Neural progenitor cell (in vitro differentiated cells): ENCODE measurements at regions not wholly inside any gene's neighbourhood (a gene's known extent, or its start where the extent isn't known, plus 50 kb on each side); places are given as distances from the start of the nearest gene placed in this dataset.

Experiments used
- DNase-seq: peaks from one replicate; pipeline ENCODE4 v3.0.0-alpha.2; 2016; ENCODE audit warnings: low spot score
- H2AFZ ChIP-seq: fragments of 200-600 bp; sonication (generic); replicated peaks from 2 replicates; pipeline ENCODE4 v1.6.1; 2016; ENCODE audit warnings: antibody characterized with exemption
- H3F3A ChIP-seq: fragments of 200-600 bp; sonication (generic); 2 replicates; pipeline ENCODE4 v1.6.1; 2016; ENCODE audit warnings: antibody characterized with exemption, low read depth
- H3K27ac ChIP-seq: fragments of 200-600 bp; sonication (generic); 2 replicates; pipeline ENCODE4 v1.5.1; 2016; ENCODE audit warnings: mild to moderate bottlenecking
- H3K27me3 ChIP-seq: fragments of 200-600 bp; sonication (generic); 2 replicates; pipeline ENCODE4 v1.6.1; 2016; ENCODE audit warnings: mild to moderate bottlenecking, moderate library complexity
- H3K36me3 ChIP-seq: fragments of 200-600 bp; sonication (generic); 2 replicates; pipeline ENCODE4 v1.5.1; 2016
- H3K4me1 ChIP-seq: fragments of 200-600 bp; sonication (generic); 2 replicates; pipeline ENCODE4 v1.6.1; 2016; ENCODE audit warnings: mixed run types
- H3K4me2 ChIP-seq: fragments of 200-600 bp; sonication (generic); 2 replicates; pipeline ENCODE4 v1.6.1; 2016
- H3K4me3 ChIP-seq: fragments of 200-600 bp; sonication (generic); 2 replicates; pipeline ENCODE4 v1.5.1; 2016
- H3K79me2 ChIP-seq: fragments of 200-600 bp; sonication (generic); 2 replicates; pipeline ENCODE4 v1.6.1; 2016; ENCODE audit warnings: low read depth
- H3K9ac ChIP-seq: fragments of 200-600 bp; sonication (generic); 2 replicates; pipeline ENCODE4 v1.6.1; 2016
- H3K9me3 ChIP-seq: fragments of 200-600 bp; sonication (generic); 2 replicates; pipeline ENCODE4 v1.5.1; 2016; ENCODE audit warnings: low read depth
- H4K20me1 ChIP-seq: fragments of 200-600 bp; sonication (generic); 2 replicates; pipeline ENCODE4 v1.6.1; 2016; ENCODE audit warnings: low read depth
- H3K27ac Mint-ChIP-seq: 3 replicates; pipeline ENCODE4 v1.8.0; 2021; ENCODE audit warnings: mixed read lengths
- H3K27me3 Mint-ChIP-seq: 2 replicates; pipeline ENCODE4 v1.8.0; 2022; ENCODE audit warnings: low read depth, mild to moderate bottlenecking, inconsistent platforms, moderate library complexity, mixed read lengths; ENCODE audit not compliant: insufficient read depth
- H3K36me3 Mint-ChIP-seq: 3 replicates; pipeline ENCODE4 v1.8.0; 2021; ENCODE audit warnings: mixed read lengths
- H3K4me1 Mint-ChIP-seq: 3 replicates; pipeline ENCODE4 v1.8.0; 2021; ENCODE audit warnings: mixed read lengths
- H3K4me3 Mint-ChIP-seq: 3 replicates; pipeline ENCODE4 v1.8.0; 2021; ENCODE audit warnings: mild to moderate bottlenecking, moderate library complexity, mixed read lengths
- H3K9me3 Mint-ChIP-seq: 3 replicates; pipeline ENCODE4 v1.8.0; 2020; ENCODE audit warnings: mixed read lengths
- EZH2 ChIP-seq: fragments of 200-600 bp; sonication (generic); IDR thresholded peaks from 2 replicates; pipeline ENCODE4 v1.6.1; 2017; ENCODE audit warnings: antibody characterized with exemption, mild to moderate bottlenecking, moderate library complexity
- EZH2phosphoT487 ChIP-seq: fragments of 200-600 bp; sonication (generic); IDR thresholded peaks from 2 replicates; pipeline ENCODE4 v1.6.1; 2017; ENCODE audit warnings: antibody characterized with exemption
- TF ChIP-seq, protein P1 (sequence below): fragments of 200-600 bp; sonication (generic); IDR thresholded peaks from 2 replicates; pipeline ENCODE4 v1.5.1; 2017; ENCODE audit warnings: antibody characterized with exemption, mild to moderate bottlenecking

DNA sequence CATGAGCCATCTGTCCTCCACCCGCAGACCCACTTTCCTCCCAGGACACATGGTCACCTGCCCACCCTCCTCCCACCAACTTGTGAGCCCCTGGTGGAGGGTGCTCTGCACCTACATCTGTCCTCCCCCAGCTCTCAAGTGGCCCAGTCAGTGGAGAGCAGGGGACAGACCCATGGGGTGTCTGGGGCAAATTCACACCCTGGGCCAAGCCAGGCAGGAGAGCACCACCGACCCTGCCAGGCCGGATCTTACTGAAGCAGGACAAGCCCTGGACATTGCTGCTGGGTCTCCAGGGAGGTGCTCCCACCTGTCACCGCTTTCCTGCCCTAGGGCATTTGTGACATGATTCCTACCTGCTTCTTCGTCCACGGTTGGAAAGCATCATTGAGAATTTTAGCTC, 221.6 kb downstream of the TUBA3C start:
- H3K4me3 ChIP-seq: no peak overlapping the region
- no peak for TF ChIP-seq EZH2phosphoT487
- no peak for TF ChIP-seq EZH2
- TF ChIP-seq, protein P1, sequence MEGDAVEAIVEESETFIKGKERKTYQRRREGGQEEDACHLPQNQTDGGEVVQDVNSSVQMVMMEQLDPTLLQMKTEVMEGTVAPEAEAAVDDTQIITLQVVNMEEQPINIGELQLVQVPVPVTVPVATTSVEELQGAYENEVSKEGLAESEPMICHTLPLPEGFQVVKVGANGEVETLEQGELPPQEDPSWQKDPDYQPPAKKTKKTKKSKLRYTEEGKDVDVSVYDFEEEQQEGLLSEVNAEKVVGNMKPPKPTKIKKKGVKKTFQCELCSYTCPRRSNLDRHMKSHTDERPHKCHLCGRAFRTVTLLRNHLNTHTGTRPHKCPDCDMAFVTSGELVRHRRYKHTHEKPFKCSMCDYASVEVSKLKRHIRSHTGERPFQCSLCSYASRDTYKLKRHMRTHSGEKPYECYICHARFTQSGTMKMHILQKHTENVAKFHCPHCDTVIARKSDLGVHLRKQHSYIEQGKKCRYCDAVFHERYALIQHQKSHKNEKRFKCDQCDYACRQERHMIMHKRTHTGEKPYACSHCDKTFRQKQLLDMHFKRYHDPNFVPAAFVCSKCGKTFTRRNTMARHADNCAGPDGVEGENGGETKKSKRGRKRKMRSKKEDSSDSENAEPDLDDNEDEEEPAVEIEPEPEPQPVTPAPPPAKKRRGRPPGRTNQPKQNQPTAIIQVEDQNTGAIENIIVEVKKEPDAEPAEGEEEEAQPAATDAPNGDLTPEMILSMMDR: no peak
- no peak for DNase-seq
- H3K4me2 ChIP-seq: no peak overlapping the region
- H3K9ac ChIP-seq: no peak overlapping the region
- H3K27ac ChIP-seq: no peak overlapping the region
- H3F3A ChIP-seq: no peaks in the 10 kb centered on the region
- H2AFZ ChIP-seq: no peak overlapping the region
- Mint-ChIP-seq H3K4me3 (no peak overlapping the region), H3K27ac (no peak overlapping the region), H3K4me1 (no peaks in the 10 kb centered on the region), H3K9me3 (peaks cover 63% of the 10 kb centered on the region), H3K36me3 (no peaks in the 10 kb centered on the region), H3K27me3 (no peaks in the 10 kb centered on the region)
- no peaks in the 10 kb centered on the region for H3K79me2 ChIP-seq
- H4K20me1 ChIP-seq: no peaks in the 10 kb centered on the region
- no peaks in the 10 kb centered on the region for H3K36me3 ChIP-seq
- H3K9me3 ChIP-seq: peaks cover 9% of the 10 kb centered on the region
- H3K4me1 ChIP-seq: no peaks in the 10 kb centered on the region
- no peaks in the 10 kb centered on the region for H3K27me3 ChIP-seq

DNA sequence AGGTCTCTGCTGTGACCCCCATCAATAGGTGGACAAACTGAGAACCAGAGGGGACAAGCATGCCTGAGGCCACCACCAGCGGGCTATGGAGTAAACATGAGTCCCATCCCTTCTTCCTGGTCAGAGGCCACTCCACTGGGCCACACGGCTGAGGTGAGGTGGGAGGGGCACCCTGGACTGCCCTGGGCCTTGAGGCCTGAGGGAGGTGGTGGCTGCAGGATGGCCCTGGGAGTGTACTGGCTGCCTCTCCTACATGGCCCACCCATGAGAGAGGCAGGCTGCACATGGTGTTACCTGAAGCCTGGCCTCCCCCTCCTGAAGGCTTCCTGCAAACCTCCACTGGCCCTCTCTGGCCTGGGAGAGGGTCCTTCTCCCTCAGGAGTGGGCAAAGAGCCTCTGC, 222.4 kb downstream of the TUBA3C start:
- Mint-ChIP-seq H3K27me3 (peaks cover 3% of the 10 kb centered on the region), H3K27ac (no peak overlapping the region), H3K36me3 (no peaks in the 10 kb centered on the region), H3K4me1 (no peaks in the 10 kb centered on the region), H3K9me3 (peaks cover 68% of the 10 kb centered on the region), H3K4me3 (no peak overlapping the region)
- H3K27me3 ChIP-seq: no peaks in the 10 kb centered on the region
- no peaks in the 10 kb centered on the region for H3K36me3 ChIP-seq
- H3K4me2 ChIP-seq: no peak overlapping the region
- no peak overlapping the region for H2AFZ ChIP-seq
- H3K79me2 ChIP-seq: no peaks in the 10 kb centered on the region
- no peaks in the 10 kb centered on the region for H3F3A ChIP-seq
- no peak overlapping the region for H3K9ac ChIP-seq
- peaks cover 9% of the 10 kb centered on the region for H3K9me3 ChIP-seq
- no peaks in the 10 kb centered on the region for H3K4me1 ChIP-seq
- no peak for DNase-seq
- no peaks in the 10 kb centered on the region for H4K20me1 ChIP-seq
- no peak for TF ChIP-seq EZH2
- TF ChIP-seq, protein P1: no peak
- no peak for TF ChIP-seq EZH2phosphoT487
- H3K4me3 ChIP-seq: no peak overlapping the region
- H3K27ac ChIP-seq: no peak overlapping the region

DNA sequence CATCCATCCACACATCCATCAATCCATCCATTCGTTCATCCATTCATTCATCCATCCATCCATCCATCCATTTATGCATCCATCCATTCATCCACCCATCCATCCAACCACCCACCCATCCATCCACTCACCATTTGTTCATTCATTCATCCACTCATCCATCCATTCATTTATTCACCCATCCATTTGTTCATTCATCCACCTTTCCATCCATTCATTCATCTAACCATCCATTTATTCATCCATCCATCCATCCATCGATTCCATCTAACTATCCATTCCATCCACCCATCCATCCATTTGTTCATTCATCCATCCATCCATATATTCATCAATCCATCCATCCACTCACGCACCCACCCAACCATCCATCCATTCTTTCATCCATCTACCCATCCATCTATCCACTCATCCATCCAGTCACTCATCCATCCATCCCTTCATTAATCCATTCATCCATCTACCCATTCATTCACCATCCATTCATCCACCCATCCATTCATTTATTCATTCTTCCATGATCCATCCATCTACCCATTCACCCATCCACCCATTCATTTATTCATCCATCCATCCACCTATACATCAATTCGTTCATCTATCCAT, 225.0 kb downstream of the TUBA3C start:
- H3K9me3 ChIP-seq: peaks cover 9% of the 10 kb centered on the region
- Mint-ChIP-seq H3K9me3 (peaks cover 77% of the 10 kb centered on the region), H3K4me1 (no peaks in the 10 kb centered on the region), H3K36me3 (no peaks in the 10 kb centered on the region), H3K27ac (no peak overlapping the region), H3K4me3 (no peak overlapping the region), H3K27me3 (peaks cover 5% of the 10 kb centered on the region)
- no peak overlapping the region for H2AFZ ChIP-seq
- TF ChIP-seq, protein P1: no peak
- no peak for TF ChIP-seq EZH2
- TF ChIP-seq EZH2phosphoT487: no peak
- no peak overlapping the region for H3K4me3 ChIP-seq
- H3K4me2 ChIP-seq: no peak overlapping the region
- no peaks in the 10 kb centered on the region for H3K27me3 ChIP-seq
- H3F3A ChIP-seq: no peaks in the 10 kb centered on the region
- H3K27ac ChIP-seq: no peak overlapping the region
- H4K20me1 ChIP-seq: no peaks in the 10 kb centered on the region
- no peak for DNase-seq
- H3K36me3 ChIP-seq: no peaks in the 10 kb centered on the region
- H3K9ac ChIP-seq: no peak overlapping the region
- no peaks in the 10 kb centered on the region for H3K4me1 ChIP-seq
- no peaks in the 10 kb centered on the region for H3K79me2 ChIP-seq
